H9 (cell line): ENCODE measurements at regions not wholly inside any gene's neighbourhood (a gene's known extent, or its start where the extent isn't known, plus 50 kb on each side); places are given as distances from the start of the nearest gene placed in this dataset.

Experiments used
- DNase-seq: peaks from one replicate; pipeline ENCODE4 v3.0.0-alpha.2; 2017
- H2AFZ ChIP-seq: one replicate; pipeline ENCODE4 v1.6.1; 2013; ENCODE audit warnings: mild to moderate bottlenecking, low read length, control low read depth, moderate library complexity
- H2AK5ac ChIP-seq: 2 replicates; pipeline ENCODE4 v1.6.1; 2013; ENCODE audit warnings: low read length, control low read depth, mixed read lengths; ENCODE audit not compliant: insufficient read length
- H2BK120ac ChIP-seq: one replicate; pipeline ENCODE4 v1.6.1; 2013; ENCODE audit warnings: low read depth, mild to moderate bottlenecking, low read length, control low read depth, inconsistent platforms; ENCODE audit not compliant: poor library complexity, severe bottlenecking
- H2BK12ac ChIP-seq: 2 replicates; pipeline ENCODE4 v1.6.1; 2013; ENCODE audit warnings: low read length, control low read depth, mixed read lengths, low read depth; ENCODE audit not compliant: insufficient read length
- H2BK15ac ChIP-seq: 2 replicates; pipeline ENCODE4 v1.6.1; 2013; ENCODE audit warnings: low read depth, low read length, control low read depth
- H2BK20ac ChIP-seq: one replicate; pipeline ENCODE4 v1.6.1; 2013; ENCODE audit warnings: low read depth, mild to moderate bottlenecking, low read length, control low read depth, inconsistent platforms; ENCODE audit not compliant: poor library complexity, severe bottlenecking
- H2BK5ac ChIP-seq: 2 replicates; pipeline ENCODE4 v1.6.1; 2013; ENCODE audit warnings: low read length, control low read depth, mixed read lengths; ENCODE audit not compliant: insufficient read length
- H3K14ac ChIP-seq: 2 replicates; pipeline ENCODE4 v1.6.1; 2013; ENCODE audit warnings: low read length, control low read depth; ENCODE audit not compliant: insufficient read depth
- H3K18ac ChIP-seq: 2 replicates; pipeline ENCODE4 v1.6.1; 2013; ENCODE audit warnings: low read depth, mild to moderate bottlenecking, mixed read lengths, low read length, control low read depth; ENCODE audit not compliant: insufficient read length
- H3K23ac ChIP-seq: 2 replicates; pipeline ENCODE4 v1.6.1; 2013; ENCODE audit warnings: low read length, control low read depth, mixed read lengths, low read depth; ENCODE audit not compliant: insufficient read length
- H3K23me2 ChIP-seq: 2 replicates; pipeline ENCODE4 v1.6.1; 2013; ENCODE audit warnings: low read depth, mild to moderate bottlenecking, mixed read lengths, low read length, control low read depth; ENCODE audit not compliant: insufficient read length, poor library complexity, severe bottlenecking
- H3K27ac ChIP-seq: 2 replicates; pipeline ENCODE4 v1.5.1; 2013; ENCODE audit warnings: low read length, control low read depth, mixed read lengths, low read depth; ENCODE audit not compliant: insufficient read length
- H3K27me3 ChIP-seq: 2 replicates; pipeline ENCODE4 v1.6.1; 2013; ENCODE audit warnings: low read length, control low read depth, inconsistent platforms; ENCODE audit not compliant: insufficient read depth
- H3K4ac ChIP-seq: 2 replicates; pipeline ENCODE4 v1.6.1; 2013; ENCODE audit warnings: low read depth, mild to moderate bottlenecking, control low read depth, inconsistent platforms, low read length, moderate library complexity
- H3K4me1 ChIP-seq: 2 replicates; pipeline ENCODE4 v1.6.1; 2013; ENCODE audit warnings: low read length, control low read depth, inconsistent platforms; ENCODE audit not compliant: insufficient read depth
- H3K4me2 ChIP-seq: 2 replicates; pipeline ENCODE4 v1.6.1; 2013; ENCODE audit warnings: low read length, control low read depth, mixed read lengths; ENCODE audit not compliant: insufficient read length, insufficient read depth
- H3K56ac ChIP-seq: 2 replicates; pipeline ENCODE4 v1.6.1; 2013; ENCODE audit warnings: low read depth, mild to moderate bottlenecking, mixed read lengths, low read length, control low read depth; ENCODE audit not compliant: insufficient read length
- H3K79me1 ChIP-seq: 2 replicates; pipeline ENCODE4 v1.6.1; 2013; ENCODE audit warnings: low read depth, mild to moderate bottlenecking, moderate library complexity, low read length, control low read depth, inconsistent platforms; ENCODE audit not compliant: insufficient read depth, poor library complexity, severe bottlenecking
- H3K79me2 ChIP-seq: 2 replicates; pipeline ENCODE4 v1.6.1; 2013; ENCODE audit warnings: low read length, control low read depth, inconsistent platforms; ENCODE audit not compliant: insufficient read depth
- H3K9ac ChIP-seq: 2 replicates; pipeline ENCODE4 v1.6.1; 2013; ENCODE audit warnings: low read length, control low read depth, mixed read lengths; ENCODE audit not compliant: insufficient read length; ENCODE audit errors: extremely low read depth
- H3K9me3 ChIP-seq: one replicate; pipeline ENCODE4 v1.6.1; 2013; ENCODE audit warnings: low read depth, low read length, inconsistent platforms; ENCODE audit not compliant: control insufficient read depth
- H3T11ph ChIP-seq: one replicate; pipeline ENCODE4 v1.6.1; 2013; ENCODE audit warnings: mild to moderate bottlenecking, low read length, control low read depth, inconsistent platforms
- H4K20me1 ChIP-seq: one replicate; pipeline ENCODE4 v1.6.1; 2013; ENCODE audit not compliant: control insufficient read depth, insufficient read length, insufficient read depth
- H4K5ac ChIP-seq: 2 replicates; pipeline ENCODE4 v1.6.1; 2013; ENCODE audit warnings: low read depth, mild to moderate bottlenecking, mixed read lengths, low read length, control low read depth; ENCODE audit not compliant: insufficient read length
- H4K8ac ChIP-seq: replicated peaks from 2 replicates; pipeline ENCODE4 v1.6.1; 2013; ENCODE audit warnings: low read length, control low read depth, mixed read lengths, low read depth; ENCODE audit not compliant: insufficient read length
- H4K91ac ChIP-seq: 2 replicates; pipeline ENCODE4 v1.6.1; 2013; ENCODE audit warnings: low read depth, mild to moderate bottlenecking, moderate library complexity, mixed read lengths, low read length, control low read depth; ENCODE audit not compliant: insufficient read length
- H3K27ac Mint-ChIP-seq, 3 experiments: 2 replicates in 2 of 3; 3 replicates in 1 of 3; pipeline ENCODE4 v1.8.0; 2020 to 2021; ENCODE audit warnings: mixed read lengths in 3 of 3, mild to moderate bottlenecking in 1 of 3, moderate library complexity in 1 of 3
- H3K27me3 Mint-ChIP-seq: 2 replicates; pipeline ENCODE4 v1.8.0; 2021; ENCODE audit warnings: low read depth, mild to moderate bottlenecking, moderate library complexity, mixed read lengths
- H3K36me3 Mint-ChIP-seq, 3 experiments: 2 replicates in 2 of 3; 3 replicates in 1 of 3; pipeline ENCODE4 v1.8.0; 2020 to 2021; ENCODE audit warnings: low read depth in 3 of 3, mixed read lengths in 3 of 3; ENCODE audit not compliant: insufficient read depth in 1 of 3
- H3K4me1 Mint-ChIP-seq, 2 experiments: 2 replicates each; pipeline ENCODE4 v1.8.0; 2020; ENCODE audit warnings: mixed read lengths in 2 of 2
- H3K4me3 Mint-ChIP-seq, 2 experiments: 2 replicates in 1 of 2; 3 replicates in 1 of 2; pipeline ENCODE4 v1.8.0; 2020 to 2021; ENCODE audit warnings: mild to moderate bottlenecking in 2 of 2, mixed read lengths in 2 of 2, moderate library complexity in 1 of 2
- H3K9me3 Mint-ChIP-seq, 2 experiments: 2 replicates in 1 of 2; 3 replicates in 1 of 2; pipeline ENCODE4 v1.8.0; 2020; ENCODE audit warnings: mild to moderate bottlenecking in 2 of 2, mixed read lengths in 2 of 2, moderate library complexity in 1 of 2
- WGBS: extraction: QIAGEN DNeasy Blood & Tissue Kit; methylation state at CpG from one replicate; pipeline ENCODE4 v1.1.7; 2013; ENCODE audit warnings: missing lambda C conversion rate, low lambda C conversion rate, mixed read lengths; ENCODE audit not compliant: insufficient read length; ENCODE audit errors: extremely low coverage; 5-methylcytosine and 5-hydroxymethylcytosine counted together
- TF ChIP-seq, protein P1 (sequence below): fragments of 200-600 bp; sonication (generic); conservative IDR thresholded peaks from 3 replicates; pipeline ENCODE4 v1.8.0; 2021; ENCODE audit warnings: antibody characterized with exemption, mild to moderate bottlenecking

DNA sequence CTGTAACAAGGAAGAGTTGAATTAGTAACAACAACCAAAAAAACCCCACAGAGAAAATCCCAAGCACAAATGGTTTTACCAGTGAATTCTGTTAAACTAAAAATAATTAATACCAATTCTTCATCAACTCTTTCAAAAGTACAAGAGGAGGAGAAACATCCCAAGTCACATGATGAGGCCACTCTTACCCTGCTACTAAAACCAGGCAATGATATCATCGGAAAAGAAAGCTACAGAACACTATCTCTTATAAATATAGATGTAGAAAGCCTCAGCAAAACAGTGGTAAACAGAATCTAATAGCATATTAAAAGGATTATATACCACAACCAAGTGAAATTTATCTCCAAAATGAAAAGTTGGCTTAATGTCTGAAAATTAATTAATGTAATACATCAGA lies 168.1 kb upstream of the SLCO3A1 start:
- Histone ChIP-seq H2BK120ac (no peak overlapping the region), H3K9ac (no peak overlapping the region), H4K20me1 (no peaks in the 10 kb centered on the region), H3K56ac (no peak overlapping the region), H3K9me3 (no peaks in the 10 kb centered on the region), H4K91ac (no peak overlapping the region), H4K8ac (no peak overlapping the region), H3K27me3 (no peaks in the 10 kb centered on the region), H2AFZ (no peak overlapping the region), H2AK5ac (no peak overlapping the region), H4K5ac (no peak overlapping the region), H3K23ac (no peak overlapping the region), H3K27ac (no peak overlapping the region), H3K4me2 (no peak overlapping the region), H3K23me2 (no peaks in the 10 kb centered on the region), H2BK20ac (no peak overlapping the region), H3K4ac (no peak overlapping the region), H3K79me1 (no peaks in the 10 kb centered on the region), H2BK5ac (no peak overlapping the region), H3K4me1 (no peaks in the 10 kb centered on the region), H2BK15ac (no peak overlapping the region), H3K18ac (no peak overlapping the region), H3T11ph (no peak overlapping the region), H3K14ac (no peak overlapping the region), H3K79me2 (no peaks in the 10 kb centered on the region), H2BK12ac (no peak overlapping the region)
- H3K4me1 Mint-ChIP-seq, result peaks cover 0 to 5% of the 10 kb centered on the region in 2 experiments; a peak in 2 of 4 replicates
- H3K9me3 Mint-ChIP-seq, result no peaks in the 10 kb centered on the region; a peak in 1 of 5 replicates
- no CpG with 5 or more reads among the region's 1 CpG for WGBS
- TF ChIP-seq, protein P1, sequence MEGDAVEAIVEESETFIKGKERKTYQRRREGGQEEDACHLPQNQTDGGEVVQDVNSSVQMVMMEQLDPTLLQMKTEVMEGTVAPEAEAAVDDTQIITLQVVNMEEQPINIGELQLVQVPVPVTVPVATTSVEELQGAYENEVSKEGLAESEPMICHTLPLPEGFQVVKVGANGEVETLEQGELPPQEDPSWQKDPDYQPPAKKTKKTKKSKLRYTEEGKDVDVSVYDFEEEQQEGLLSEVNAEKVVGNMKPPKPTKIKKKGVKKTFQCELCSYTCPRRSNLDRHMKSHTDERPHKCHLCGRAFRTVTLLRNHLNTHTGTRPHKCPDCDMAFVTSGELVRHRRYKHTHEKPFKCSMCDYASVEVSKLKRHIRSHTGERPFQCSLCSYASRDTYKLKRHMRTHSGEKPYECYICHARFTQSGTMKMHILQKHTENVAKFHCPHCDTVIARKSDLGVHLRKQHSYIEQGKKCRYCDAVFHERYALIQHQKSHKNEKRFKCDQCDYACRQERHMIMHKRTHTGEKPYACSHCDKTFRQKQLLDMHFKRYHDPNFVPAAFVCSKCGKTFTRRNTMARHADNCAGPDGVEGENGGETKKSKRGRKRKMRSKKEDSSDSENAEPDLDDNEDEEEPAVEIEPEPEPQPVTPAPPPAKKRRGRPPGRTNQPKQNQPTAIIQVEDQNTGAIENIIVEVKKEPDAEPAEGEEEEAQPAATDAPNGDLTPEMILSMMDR, result no peak
- no peak for DNase-seq
- no peaks in the 10 kb centered on the region for H3K36me3 Mint-ChIP-seq
- H3K27me3 Mint-ChIP-seq, result peaks cover 4% of the 10 kb centered on the region
- H3K4me3 Mint-ChIP-seq, result no peak overlapping the region
- H3K27ac Mint-ChIP-seq, result no peak overlapping the region
